Stimulated activated CD4-positive, alpha-beta T cell treated with anti-CD3 and anti-CD28 coated beads, TNF-alpha, amount 100 ng/mL, for 1 hour (primary cell): ENCODE measurements at regions not wholly inside any gene's neighbourhood (a gene's known extent, or its start where the extent isn't known, plus 50 kb on each side); places are given as distances from the start of the nearest gene placed in this dataset.
"Not testable (repeated sequence)": the region's sequence is repeated elsewhere in the genome, so short reads cannot be mapped to it uniquely, and the experiment has no call there.

Experiments used
- DNase-seq, 3 donors: peaks; one replicate each; pipeline ENCODE4 v3.0.0-alpha.2; 2020; ENCODE audit warnings: low read depth in 3 of 3, low spot score in 1 of 3

DNA sequence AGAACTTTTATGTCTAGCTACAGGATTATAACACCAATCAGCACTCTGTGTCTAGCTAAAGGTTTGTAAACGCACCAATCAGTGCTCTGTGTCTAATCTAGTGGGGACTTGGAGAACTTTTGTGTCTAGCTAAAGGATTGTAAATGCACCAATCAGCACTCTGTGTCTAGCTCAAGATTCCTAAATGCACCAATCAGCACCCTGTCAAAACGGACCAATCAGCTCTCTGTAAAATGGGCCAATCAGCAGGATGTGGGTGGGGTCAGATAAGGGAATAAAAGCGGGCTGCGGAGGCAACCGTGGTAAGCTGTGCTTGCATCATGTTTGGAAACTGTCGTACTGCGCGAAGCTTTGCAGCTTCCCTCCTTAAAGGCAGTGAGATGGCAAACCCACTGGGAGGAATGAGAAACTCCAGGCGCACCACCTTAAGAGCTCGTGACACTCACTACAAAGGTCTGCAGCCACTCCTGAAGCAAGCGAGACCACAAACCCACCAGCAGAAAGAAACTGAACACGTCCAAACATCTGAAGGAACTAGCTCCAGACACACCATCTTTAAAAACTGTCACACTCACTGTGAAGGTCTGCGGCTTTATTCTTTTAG is 112.1 kb upstream of the DUSP22 start:
- not testable (repeated sequence) for DNase-seq

DNA sequence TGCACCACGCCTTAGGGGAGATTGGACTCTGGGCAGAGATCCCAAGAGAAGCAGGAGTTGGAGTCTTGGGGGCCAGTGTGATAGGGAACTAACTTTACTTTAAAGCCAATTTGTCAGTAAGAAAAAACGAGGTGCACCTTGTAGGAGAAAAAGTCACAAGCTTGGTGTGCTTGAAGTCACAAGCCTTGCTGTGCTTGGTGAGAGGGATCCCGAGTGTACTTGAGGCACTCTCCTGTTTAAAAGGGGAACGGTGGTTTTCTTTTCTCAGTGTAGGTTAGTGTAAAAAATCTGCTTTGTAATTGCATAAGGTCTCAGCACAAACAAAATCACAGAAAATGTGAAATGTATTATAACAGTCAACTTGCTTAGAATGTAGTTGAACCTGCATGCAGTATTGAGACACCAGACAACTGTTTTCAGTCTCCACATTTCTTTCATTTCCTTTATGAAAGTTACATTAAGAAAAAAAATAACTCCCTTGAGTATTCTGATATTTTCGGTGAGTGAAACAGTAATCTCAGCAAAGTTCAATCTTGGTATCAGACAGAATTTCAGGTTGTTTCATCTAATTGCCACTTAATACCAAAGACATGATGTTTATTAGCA is 111.1 kb upstream of the DUSP22 start:
- no peak for DNase-seq

DNA sequence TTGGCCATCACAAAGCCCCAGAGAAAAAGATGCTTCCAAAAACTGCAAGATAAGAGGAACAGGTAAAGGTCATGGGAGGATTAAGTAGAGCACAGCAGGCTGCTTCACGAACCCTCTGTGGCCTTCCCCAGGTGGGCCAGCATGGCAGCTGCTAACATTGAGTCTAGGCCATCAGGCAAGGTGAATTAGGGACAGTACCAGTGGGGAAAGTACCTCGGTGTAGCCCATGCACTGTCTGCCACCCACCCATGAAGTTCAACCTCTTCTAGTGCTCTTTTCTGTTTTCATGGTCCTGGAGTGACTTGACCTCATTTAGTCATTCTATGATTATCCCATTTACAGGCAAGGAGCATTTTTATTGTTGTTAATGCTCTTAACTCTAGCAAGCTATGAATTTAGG is 108.6 kb upstream of the DUSP22 start:
- no peak for DNase-seq

DNA sequence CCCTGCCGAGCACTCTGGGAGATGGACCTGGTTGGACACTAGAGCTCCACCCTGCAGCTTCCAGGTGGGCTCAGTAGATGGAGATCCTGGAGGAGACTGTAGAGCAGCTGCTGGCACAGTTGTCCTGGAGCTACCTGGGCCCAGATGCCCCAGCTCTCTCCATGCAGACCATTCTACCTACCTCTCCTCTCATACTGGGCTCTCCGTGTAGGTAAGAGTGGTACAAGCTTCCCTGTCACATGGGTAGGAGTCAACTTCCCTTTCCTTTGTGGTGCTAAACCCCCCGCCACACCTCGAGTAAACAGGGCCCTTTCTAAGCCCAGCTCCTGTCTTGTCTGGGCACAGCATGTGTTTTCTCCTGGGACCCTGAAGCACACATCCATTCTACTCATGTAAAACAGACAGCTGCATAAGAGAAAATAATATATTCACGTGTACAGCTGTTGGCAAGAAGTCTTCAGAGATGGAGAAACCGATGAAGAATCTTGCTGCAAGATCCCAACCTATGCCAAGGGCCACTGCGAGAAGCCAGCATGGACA is 108.1 kb upstream of the DUSP22 start:
- DNase-seq: no peak

DNA sequence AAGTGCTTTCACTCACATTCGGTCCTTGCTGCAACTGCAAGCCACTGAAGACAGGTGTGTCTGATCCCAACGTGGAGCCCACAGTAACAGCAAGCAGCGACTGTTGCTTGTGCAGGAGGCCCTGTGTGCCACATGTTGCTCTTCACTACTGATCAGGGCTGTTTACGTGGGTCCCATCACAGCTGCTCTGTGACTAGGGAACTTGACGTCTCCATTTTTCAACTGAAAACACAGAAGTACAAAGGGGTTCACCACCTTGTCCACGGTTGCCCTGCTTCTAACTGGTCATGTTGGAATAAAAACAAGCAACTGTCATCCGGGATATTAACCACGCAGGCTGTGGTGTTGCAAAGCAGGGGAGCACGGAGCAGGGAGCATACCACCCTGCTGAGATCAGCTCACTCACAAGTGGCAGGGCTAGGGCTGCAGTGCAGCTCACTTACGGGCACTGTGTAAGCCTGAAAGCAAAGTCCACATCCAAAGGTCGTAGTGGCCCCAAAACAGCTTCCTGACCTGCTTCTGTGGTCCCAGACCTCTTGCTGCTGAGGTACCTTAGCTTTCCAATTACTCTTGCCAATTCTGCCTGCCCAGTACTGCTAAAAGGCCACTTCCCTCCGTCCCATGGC is 105.8 kb upstream of the DUSP22 start:
- DNase-seq: no peak

DNA sequence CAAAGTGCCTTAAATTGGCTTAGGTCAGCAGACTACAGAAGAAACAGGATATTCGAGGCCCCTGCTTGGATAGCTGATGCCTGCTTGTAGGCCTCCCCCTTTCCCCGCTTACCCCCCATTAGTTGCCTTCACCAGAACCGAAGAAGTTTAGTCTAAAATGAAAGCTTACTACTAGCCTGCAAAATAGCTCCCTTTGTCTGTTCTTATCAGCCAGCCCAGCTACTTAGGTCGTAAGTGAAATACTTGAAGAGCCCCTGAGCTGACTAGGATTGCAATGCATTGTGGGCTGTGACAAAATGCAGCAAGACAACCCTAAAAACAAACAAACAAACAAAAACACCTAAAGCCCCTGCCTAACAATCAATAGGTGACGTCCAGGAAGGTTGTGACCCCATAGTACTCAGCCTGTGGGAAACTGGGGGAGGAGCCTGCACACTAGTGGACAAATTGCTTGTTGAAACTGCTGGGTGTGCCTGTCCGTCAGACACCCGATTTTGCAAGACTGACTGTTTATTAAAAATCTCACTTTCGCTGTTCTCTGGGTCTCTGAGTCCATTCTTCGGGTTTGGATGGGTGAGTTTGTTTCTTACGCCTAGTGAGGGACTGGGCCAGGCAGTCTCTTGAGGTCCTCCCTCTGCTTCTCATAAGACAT is 105.0 kb upstream of the DUSP22 start:
- DNase-seq: no peak

DNA sequence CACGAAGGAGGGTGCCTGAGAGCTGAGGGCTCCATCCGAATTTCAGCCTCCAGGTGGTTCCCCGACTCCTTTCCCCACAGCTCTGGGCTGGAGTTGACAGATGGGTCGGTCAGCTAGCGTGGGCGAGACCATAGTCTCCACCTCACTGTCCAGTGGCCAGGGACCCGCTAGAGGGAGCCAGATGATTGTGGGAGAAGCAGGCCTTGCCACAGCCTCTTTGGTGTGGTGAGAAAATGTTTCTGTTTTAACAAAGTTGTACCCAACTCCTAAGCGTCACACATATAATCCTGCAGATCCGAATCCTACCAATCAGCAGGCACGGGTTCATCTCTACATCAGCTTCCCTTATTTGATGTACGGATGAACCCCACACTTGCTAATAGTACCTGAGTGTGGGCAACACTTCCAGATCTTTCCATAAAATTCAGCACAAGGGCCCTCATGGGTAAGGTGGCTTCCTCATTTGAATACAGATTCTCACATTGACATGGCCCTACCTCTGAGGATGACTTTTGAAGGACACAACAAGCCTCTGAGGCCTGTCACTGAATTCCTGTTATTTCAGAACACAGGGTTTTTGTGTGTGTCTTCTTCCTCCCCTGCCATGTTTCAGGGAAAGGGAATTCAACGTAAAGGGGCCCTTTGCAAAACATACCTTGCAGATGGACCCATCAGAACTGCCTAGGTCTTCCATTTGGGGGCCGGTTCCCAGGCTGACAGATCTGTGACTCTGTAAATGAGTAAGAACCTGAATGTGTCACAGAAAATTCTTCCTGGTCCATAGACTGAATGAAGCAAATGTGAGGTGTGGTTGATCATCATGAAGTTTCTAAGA is 103.2 kb upstream of the DUSP22 start:
- peak; percentile 44 to 63 (median 60) for DNase-seq

DNA sequence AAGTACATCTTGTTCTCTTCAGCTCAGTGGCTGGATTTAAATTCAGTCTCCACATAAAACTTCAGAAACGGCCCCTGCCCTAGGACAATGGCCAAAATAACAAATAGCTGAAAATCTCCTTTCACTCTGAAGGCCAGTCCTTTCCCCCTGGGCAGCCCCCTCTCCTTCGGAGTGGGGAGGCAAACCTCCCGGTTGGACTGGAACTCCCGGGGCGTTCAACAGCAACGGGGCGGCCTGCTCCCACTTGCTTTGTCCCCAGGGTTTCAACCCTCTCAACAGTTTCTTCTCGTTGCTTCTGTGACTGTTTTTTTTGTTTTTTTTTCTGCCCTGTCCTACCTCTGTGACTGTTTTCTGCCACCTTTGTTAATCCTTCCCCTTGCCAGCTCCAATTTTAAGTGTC is 102.6 kb upstream of the DUSP22 start:
- DNase-seq: no peak

DNA sequence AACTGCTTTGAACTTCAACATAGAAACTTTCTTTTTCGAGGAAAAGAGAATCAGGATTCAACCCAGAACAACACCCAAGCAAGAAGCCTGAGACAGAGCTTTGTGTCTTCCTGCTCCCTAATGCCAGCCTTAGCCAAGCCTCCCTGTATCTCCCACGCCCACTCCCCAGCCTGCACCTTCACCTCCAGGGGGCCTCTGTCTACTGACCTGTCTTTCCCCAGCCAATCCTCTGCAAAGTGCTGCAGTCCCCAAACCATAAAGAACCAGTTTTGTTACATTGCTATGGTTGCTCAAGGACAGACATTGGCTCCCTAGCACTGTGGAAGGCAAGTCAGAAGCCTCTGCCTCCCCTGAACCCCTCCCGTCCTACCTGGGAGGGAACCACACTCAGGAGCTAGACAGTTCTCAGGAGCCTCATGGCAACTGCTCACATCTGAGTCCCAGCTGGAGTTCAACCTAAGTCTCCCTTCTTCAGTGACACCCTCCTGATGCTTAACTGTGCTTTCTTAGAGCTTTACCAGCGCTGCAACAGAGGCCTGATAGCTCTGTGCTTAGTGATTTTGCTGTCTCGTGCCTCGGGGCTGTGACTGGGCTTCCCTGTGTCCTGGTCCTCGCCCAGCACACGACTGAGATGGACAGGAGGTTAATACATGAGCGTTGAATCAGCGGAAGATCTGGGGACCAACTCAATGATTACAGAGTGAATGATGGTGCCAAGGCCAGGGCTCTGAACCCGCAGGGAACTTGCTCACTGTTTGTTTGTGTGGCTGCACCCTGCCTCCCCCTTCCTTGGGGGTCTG is 101.5 kb upstream of the DUSP22 start:
- no peak for DNase-seq

DNA sequence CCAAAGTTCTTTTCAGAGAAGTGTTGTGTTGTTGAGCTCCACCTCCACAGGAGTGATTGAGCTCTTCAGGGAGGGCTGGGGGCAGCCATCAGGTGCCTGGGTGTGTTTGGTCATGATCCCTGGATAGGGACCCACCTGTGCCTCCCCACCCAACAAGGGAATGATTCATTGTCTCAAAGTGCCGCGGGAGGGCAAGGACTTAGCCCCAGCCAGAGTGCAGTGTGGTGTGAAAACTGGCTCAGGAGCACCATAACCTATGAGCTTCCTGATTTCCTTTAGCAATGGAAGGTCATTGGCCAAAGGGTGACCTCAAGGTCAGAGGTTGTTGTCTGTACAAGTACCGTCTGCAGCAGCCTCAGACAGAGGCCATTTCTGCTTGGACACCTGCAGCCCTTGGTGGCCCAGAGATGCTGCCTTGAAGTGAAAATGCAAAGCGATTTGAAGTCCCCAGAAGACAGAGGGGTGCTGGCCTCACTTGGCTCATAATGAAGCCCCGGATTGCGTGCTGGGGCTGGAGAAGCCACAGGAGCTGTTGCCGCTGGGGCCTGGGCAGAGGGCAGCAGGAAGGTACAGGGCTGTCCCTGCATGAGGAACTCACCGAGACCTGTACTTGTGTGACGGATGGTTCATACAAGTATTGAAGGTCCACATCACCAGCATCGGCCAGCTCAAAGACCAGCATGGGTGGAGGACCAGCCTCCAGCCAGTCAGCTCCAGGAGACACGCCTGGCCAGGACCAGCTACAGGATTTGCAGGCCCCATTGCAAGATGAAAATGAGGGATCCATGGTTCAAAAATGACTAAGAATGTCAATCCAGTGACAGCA is 100.6 kb upstream of the DUSP22 start:
- no peak for DNase-seq

DNA sequence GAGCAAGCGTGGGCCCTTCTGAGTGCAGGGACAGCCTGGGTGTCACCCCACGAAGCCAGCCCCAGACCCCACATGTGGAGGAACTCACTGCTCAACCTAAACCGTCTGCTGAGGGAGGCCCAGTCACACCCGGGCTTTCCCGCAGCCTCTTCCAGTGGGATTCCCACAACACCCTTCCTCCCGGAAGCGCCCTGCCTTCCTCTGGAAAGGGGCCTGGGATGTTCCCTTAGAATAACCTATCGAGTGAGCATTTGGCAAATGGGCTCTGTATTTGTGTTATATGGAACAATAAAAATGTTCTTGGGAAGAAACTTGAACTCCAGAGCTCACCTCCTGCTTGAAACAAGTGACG is 100.0 kb upstream of the DUSP22 start:
- DNase-seq: no peak

DNA sequence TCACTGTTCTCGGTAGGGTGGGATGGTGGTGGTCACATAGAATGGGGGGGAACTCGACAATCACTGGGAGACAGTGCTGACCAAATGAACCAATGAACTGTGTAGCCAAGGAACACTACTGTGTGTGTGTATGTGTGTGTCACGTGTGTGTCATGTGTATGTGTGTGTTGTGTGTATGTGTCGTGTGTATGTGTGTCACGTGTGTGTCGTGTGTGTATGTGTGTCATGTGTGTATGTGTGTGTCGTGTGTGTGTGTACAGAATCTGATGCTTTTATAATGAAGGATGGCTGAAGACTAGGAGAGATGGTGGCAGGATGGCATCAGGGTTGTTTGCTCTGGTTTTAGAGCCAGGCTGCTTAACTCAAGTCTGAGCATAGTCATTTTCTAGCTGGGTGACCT is 99.1 kb upstream of the DUSP22 start:
- no peak for DNase-seq

DNA sequence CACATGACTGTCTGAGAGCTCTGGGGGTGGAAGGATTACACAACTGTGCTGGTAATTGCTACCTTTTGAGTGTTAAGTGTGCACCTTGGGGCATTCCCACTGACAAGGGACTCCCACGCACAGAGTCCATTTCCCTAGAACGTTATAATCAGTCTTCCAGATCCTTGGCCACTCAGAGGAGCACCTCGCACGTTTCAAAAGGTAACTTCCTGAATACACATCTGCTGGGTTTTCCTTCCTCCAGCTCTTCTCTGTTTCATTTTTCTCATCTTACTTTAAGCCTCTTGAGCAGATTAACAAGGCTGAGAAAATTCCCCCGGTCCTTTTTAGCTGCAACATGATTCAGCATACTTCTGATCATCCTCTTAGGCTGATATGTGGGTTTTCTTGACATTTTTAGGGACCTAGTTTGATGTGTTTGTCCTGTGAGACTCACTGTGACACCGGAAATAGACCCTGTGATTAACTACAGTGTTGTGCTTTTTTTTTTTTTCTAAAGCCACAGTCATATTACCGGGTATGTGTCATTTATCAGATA is 98.4 kb upstream of the DUSP22 start:
- no peak for DNase-seq

DNA sequence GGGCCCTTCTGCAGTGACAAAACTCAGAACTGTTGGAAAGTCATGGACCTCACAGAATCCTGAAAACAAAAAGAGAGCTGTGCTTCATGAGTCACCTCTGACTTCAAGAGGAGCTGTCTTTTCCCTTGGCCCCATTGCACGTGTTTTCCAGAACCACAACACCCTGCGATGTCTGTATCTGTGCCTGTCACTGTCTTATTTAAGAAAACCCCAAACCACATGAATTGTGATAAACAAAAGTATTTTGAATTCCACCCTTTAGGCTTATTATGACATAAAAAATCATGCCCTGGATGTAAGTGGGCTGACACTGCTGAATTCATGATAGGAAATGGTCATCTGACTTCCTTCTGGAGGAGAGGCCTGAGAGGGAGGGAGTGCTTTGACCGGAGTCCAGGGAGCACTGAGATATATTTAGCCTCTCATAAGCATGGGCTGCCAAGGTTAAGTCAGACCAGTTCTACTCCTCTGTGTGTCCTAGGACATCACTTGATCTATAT is 96.4 kb upstream of the DUSP22 start:
- peak in 1 of 3 donors; percentile 39 for DNase-seq

DNA sequence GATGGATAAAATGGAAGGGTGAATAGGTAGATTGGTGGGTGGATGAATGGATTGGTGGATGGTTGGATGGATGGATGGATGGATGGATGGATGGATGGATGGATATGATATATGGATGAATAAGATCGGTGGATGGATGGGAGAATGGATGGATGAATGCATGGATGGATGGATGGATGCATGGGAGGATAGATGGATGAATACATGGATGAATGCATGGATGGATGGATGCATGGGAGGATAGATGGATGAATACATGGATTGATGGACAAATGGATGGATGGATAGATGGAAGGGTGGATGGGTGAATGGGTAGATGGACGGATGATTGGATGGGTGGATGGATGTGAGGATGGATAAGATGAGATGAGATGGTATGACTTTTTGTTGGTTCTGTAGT is 95.7 kb upstream of the DUSP22 start:
- no peak for DNase-seq

DNA sequence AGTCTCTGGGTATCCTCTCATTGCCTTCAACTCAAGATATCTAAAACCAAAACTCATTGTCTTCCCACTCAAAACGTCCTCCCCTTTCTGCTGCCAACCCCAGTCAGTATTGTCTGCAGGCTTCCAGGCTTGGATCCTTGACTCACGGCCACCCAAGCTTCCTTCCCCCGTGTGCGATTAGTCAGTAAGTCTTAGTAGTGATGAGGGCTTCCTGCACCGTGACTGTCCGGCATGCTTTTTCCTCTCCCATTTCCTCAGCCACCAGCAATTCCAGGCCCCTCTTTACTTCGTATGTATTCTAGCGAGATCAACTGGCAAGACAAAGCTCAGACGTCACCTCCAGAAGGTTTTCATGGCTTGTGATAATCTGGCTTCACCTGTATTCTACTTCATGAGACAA is 88.6 kb upstream of the DUSP22 start:
- DNase-seq: no peak

DNA sequence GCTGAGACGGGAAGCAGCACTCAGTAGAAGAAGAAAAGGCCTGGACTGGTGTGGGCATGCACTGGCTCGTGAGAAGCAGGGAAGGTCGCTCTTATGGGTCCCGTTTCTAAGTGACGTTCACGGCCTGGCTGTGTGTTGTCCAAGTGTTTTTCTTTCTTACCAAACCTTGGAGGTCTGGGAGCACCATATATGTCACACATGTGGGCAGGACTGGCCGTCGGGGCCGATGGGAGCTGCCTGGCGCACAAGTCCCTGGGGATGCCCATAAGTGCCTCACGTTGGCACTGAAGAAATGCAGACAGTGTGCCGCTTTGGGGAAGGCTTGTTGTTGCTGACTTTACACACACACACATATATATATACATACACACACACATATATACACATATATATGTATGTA is 86.0 kb upstream of the DUSP22 start:
- no peak for DNase-seq

DNA sequence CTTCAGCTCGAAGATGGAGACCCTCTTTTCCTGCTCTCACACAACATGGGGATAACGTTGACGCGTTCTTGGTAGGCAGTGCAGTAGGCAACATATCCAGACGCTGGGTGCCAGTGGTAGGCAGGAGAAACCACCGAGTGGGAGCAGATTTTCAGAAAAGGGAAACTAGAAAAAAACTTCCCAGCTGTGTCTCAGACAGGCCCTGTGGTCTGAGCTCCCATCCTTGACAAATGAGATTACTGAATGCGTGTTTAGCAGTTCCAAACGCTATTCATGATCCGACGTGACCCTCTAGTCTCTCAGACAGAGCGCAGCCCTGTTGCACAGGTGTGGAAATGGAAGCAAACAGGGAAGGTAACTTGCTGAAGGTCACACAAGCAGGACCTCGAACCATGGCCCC is 83.9 kb upstream of the DUSP22 start:
- DNase-seq: no peak

DNA sequence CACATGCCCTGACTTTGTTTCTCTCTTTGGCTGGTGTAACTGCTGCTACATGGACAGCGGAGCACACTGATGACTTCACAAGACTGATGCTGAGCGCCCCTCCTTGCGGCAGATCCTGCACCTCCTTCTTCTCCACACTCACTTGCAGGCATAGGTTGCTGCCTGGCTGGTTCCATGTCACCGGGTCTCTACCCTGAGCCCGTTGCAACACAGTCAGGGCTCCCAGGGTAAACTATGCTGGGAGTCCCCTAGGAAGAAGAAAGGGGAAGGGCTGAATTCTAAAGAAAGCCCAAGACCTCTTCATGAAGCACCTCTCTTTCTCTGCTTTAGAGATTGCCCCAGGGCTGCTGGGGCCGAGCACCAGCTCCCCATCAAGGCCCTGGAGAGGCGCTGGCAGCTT is 83.3 kb upstream of the DUSP22 start:
- no peak for DNase-seq
